Stimulated activated CD8-positive, alpha-beta memory T cell treated with anti-CD3 and anti-CD28 coated beads, Interleukin-2, amount 100 ng/mL, for 48 hours (primary cell): ENCODE measurements at regions not wholly inside any gene's neighbourhood (a gene's known extent, or its start where the extent isn't known, plus 50 kb on each side); places are given as distances from the start of the nearest gene placed in this dataset.

Experiments
- DNase-seq, 2 donors: peaks; one replicate each; pipeline ENCODE4 v3.0.0-alpha.2; 2020; ENCODE audit warnings: low read depth in 2 of 2

DNA sequence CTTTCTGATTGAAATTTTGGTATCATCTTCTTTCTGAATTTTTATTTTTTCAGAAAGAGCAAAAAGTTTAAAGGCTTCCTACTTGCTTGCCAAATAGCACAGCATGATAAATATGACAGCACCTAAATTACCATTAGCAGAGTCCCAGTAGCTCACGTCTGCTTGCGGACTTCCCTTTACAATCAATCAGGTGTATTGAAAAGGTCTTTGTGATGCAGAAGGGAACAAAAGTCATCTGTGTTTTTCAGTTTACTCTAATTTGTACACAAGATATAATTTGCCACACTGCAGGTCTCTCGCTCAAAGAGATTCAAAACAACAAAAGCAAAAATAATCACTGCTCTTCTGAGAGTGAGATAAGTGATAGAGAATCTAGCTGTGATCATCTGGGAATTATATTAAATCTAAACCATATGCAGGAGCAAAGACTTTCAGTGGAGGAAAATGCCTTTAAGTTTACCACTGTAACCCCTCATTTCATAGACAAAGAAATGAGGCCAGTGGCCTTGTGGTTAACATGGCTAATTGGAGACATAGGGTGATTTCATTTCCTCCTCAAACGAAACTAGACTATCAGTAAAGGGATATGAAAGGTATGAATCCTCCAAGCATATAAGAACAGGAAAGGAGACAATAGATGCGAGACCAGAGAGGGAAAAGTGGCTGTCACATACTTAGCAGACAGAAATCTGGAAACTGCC lies 240.8 kb upstream of the TMPO start:
- DNase-seq: no peak

DNA sequence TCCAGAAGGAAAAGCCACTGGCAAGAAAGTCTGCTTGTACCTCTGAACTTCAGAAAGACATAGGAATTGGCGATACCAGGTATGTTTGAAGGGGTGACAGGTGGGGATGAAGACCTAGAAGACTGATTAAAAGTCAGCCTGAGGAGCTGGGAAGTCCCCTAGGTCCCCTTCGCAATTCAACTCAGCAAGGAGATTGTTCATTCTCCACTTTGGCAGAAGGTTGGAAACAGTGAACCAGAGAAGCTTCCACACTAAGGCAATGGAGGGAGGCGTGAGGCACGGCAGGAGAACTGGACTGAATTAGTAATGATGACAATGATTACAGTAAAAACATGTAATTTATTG lies 240.3 kb upstream of the TMPO start:
- DNase-seq: no peak

DNA sequence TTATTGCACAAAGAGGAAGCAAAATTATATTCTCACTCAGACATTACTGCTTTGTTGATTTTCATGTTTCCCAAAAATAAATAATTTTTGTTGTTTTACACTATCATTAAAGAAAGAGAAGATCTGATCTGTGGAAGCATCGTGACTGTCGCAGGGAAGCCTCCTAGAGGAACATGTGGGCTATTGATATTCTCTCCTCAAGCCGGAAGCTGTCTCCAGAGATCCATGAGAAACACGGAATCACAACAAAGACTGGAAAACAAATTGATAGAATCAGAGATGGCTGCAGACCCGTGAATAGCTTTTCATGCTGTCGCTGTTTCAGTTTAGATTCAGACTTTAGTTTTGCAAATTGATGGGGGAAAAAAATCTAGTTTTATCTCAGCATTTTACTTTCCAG lies 235.2 kb upstream of the TMPO start:
- DNase-seq: no peak

DNA sequence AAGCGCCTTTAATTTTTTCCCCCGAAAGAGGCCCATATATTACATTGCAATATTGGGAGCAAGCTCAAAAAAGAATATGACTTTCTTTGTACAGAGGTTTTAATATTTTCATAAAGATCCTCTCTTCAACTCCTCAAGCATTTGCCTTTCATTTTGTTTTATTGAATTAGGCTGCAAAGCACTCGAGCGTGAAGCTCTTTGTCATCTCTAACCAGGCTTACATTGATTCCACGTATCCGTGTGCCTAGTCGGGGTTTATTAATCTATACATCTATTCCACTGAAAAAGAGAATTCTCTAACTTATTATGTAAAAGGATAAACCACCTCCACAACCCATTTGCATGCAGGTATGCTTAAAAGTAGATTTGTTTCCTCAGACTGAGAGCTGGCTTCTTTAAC lies 234.8 kb upstream of the TMPO start:
- DNase-seq: no peak

DNA sequence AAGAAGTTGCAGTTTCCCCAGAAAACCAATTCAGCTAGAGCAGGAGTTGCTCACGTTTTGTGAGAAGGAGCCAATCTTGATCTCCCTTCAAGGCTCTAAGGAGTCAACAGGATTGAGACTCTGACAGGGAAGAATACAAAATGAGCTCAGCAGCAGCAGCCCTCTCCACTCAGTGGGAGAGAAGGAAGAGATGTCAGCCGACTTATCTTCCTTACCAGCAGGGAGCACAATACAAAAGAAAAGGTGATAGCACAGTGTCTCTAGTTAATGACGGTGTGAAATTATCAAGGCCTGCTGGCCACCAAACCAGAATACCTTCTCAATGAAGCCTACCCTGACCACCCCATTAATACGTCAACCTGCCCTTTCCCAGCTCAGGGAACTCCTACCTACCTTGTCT lies 223.6 kb upstream of the TMPO start:
- no peak for DNase-seq

DNA sequence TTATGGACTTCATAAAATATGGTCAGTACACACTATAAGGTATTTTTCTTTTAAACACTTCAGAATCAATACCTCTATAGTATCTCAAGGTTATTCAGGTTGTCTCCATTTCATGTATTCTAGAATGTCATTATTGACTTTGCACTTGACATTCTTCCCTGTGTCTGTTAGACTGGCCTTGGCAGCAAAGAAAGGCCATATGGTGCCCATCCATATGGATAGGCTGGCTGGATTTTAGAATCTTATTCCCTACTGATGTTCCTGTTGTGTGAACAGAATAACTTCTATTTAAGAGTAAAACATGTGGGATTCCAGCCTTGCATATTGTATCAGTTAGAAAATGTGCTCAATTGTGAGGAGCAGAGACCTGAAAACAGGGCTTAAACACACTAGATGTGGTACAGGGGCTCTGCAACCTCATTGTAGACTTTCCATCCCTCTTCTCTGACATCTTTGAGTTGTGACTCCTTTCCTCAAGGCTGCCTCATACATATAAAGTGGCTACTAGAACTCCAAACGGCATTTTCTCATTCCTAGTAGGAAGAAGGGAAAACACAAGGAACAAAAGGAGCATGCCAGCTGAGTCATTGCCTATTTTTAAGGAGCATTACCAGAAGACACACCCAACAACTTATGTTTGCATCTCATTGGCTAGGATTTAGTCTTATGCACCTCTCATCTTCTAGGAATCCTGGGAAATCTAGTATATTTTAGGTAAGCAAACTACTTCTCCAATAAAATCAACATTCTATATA lies 221.2 kb upstream of the TMPO start:
- no peak for DNase-seq

DNA sequence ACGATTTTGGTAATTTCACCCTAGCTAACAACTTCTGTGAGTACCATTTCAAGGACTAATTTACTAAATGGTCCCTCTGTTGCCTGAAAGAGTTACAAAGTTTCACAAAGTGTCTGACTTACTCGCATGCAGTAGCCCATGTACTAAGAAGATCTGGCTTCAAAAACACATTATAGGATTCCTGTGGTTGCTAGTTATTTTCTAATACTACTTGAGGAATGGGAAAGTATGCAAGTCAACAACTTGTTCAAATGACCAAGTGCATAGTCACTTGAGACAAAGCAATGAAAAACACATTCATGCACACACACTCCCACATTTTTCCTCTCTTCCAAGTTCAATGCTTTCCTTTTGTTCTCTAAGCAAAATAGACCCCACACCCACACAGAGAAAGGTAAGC lies 219.7 kb upstream of the TMPO start:
- DNase-seq: no peak

DNA sequence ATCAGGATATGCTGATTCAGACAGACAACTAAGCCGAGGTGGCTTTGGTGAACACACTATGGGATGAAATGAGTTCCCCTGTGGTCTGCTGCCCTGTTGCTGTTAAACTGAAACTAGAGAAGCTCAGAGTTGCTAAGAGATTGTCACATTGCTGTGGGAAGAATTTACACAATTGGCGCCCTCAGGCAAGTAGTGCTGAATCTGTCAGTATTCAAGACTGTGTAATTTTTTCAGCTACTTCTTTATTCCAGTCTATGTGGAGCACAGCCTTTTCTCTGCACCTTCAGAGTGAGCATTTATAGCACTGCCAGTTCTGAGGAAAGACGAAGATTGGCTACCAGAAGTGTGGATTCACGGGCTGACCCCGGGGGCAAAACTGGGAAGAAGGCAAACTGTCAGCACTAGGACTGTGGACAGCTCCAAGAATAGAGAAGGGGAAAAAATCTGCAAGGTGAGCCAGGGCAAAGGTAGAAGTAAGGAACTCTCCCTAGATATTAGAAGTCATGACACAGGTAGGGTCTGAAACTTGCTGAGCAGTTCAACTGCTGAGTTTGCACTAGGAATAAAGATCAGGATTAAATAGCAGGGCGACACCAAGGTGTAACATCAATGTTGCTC lies 218.8 kb upstream of the TMPO start:
- DNase-seq: no peak

DNA sequence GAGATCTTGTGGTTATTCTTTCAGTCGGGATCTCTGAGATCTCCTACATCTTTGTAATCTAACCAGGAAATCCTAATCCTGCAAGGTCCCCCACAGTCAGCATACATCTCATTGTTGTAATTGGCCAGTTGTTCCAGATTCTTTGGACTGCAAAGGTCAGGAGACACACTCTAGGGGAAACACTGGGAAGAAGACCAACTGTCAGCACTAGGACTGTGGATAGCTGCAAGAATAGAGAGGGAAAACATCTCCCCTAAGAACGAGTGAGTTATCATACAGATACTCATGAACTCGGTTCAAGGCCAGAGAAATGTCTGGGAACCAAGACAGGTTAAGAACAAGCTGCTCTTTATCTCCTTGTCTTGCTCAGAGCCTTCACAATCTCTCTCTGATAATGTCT lies 217.9 kb upstream of the TMPO start:
- no peak for DNase-seq

DNA sequence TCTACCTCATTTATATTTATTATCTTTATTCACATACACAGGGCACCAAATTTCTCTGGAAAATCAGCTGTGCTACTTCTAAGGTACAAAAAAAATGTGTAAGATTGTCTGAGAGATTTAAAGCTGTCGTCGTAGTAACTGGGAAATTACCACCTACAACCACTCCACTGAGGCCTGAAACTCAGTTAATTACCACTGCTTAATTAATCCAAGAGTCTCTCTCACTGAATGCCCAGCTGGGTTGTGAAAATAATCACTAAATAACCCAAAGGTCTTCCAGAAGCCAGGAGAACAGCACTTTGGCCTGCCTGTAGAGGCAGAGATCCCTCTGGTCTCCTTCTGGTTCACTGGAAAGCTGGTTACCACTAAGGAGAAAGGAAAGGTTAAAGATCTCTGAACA lies 207.2 kb upstream of the TMPO start:
- DNase-seq: no peak

DNA sequence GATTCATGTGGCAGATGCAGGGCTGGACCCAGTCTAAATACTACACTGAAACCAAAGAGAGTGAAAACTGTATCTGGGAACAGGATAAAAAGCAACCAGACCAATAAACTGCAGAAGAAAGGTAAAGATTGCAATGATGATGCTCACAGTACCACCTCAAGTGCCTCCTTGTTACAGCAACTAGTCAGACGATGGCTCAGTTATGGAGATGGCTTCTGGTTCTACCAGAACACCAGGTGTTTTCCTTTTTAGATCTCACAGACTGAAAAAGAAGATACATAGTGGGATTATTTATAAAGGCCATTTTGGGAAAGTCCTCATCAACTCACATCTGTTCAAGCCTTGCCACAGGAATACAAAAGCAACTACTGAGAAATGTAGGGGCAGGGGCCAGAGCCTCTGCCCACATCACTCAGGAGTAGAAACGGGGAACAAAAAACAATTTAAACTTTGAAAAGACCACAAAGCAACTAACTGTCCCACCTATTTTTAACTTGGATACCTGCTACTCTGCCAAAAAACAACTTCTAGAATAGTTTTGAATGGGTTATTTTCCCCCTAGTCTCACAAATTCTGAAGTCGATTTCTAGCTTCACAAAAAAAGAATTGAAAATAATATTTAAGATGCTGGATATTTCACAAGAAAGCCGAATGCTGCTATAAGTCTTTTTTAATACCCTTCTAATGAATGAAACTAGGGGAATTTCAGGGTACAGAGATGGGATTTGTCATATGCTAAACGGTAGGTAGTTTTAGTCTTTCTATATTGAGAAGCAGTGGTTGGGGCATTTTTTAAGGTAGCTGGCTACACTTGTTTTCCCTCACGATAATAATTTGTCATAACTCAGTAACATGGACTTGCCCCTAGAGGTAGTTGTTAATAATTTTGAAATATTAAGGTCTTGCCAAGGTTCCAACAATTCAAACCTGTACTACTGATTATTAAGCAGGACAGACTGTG lies 197.2 kb upstream of the TMPO start:
- no peak for DNase-seq

DNA sequence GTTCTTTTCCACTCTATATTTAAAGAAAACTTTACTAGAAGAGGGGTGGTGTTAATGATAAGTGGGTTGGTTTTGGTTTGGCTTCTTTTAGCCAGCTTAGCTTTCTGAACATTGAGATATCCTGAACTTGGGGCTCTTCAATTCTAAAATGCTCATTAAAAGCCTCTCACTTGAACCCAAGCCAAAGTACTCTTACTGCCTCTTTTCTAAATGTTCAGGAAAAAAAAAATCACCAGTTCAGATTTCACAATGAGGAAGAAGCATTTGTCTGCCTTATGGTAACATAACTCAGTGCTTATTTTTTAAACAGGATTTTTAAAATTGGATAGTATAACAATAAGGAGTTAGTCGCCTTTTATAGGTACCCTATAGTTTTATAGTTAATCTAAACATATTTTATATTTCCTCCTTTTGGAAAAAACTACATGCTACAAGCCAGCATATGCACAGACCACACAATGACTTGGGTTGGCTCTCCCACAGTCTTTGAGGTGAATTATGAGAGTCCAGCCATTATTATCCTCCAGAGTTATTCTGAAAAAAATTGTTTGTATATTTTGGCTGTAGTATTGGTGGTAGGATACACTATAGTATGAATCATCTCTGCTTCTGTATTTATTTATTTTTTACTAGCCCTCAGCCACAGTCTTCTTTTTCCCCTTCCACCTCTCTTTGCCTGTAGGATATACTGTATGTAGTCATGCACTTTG lies 195.5 kb upstream of the TMPO start:
- no peak for DNase-seq

DNA sequence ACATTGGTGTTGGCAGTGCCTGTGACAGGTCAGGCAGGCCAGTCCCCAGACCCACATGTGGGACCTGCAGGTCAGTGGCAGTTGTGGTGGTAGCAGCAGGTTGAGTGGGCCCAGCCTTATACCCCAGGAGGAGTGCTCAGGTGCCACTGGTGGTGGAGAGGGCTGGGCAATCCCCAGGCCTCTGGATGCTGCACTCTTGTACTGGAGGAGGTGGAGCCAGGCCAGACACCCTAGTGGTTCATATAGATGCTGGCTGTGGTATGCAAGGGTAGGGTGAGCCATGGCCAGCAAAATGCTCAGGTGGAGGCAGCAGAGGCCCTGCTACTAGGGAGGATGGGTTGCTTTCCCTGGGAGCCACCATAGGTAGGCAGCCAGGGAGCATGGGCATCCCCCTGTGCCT lies 190.4 kb upstream of the TMPO start:
- DNase-seq: no peak

DNA sequence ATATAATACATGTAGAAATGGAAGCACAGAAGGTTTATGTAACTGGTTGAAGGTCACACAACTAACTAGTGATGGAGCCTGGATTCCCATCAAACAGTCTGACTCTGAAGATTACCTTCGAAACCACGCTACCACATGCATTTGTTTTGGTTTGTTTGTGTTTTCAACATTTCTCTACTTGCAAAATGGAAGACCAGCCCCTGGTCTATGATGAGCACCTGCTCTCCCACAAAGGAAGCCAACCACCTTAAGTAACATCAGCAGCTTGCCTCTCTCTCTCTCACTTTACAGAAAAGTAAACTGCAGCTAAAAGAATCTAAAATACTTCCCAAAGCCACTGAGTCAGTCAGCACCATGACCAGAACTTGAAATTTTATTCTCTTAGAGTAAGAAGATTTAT lies 186.9 kb upstream of the TMPO start:
- DNase-seq: no peak

DNA sequence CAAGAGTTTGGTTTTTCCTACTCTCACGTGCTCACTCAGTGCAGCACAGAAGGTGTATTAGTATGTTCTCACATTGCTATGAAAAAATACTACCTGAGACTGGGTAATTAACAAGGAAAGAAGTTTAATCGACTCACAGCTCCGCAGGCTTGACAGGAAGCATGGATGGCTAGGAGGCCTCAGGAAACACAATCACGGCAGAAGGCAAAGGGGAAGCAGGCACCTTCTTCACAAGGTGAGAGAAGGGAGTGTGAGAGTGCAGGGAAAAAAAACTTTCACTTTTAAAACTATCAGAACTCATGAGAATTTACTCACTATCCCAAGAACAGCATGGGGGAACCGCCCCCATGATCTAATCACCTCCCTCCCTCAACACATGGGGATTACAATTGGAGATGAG lies 185.8 kb upstream of the TMPO start:
- no peak for DNase-seq

DNA sequence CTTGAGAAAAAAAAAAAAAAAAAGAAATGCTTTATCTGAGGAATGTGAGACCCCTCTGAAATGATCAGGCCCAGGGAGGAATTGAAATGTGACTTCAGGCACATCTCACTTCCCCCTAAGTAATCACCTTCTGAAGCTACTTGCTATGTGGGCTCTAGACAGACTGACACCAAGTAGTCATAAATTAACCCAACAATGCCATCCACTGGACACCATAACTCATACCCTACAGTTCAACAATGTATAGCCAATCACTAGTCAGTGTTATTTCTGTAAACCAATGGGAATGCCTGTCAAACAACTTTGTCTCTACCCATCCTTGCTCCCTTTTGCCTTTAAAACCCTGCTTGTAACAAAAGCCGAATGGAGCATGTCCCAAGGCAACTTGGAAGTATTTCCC lies 182.7 kb upstream of the TMPO start:
- DNase-seq: no peak

DNA sequence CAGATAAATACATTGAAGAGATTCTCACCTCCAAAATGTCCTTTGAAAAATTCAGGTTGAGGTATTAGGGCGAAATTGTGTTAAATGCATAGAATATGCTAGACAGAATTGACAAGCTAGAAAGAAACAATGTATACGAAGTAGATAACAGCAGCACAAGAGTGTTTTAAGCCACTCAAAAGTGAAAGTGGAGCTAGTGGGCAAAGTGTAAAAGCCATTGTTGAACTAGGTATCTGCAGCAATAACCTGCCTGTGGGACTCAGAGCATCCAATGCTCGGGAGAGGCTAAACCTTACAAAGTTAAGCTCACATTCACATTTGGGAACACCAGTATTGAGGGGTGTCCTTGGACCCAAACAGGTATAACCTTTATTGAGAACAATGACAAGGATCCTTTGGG lies 180.6 kb upstream of the TMPO start:
- DNase-seq: no peak

DNA sequence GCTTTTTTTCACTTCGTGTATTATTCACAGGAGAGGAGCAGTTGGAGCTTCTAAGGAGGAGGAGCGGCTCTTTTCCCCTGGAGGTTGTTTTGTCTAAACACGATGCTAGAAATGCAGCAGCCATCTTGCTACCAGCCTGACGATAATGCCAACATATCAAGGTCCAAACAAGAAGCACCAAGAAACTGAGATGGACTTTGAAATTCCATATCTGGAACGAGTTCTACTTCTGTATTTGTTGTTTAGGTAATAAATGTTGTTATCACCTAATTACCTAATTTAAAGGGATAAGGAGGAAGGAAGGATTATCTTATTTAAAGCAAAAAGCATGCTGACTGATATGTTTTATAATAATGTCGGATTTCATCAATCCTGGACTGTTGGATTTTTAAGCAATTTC lies 174.4 kb upstream of the TMPO start:
- no peak for DNase-seq

DNA sequence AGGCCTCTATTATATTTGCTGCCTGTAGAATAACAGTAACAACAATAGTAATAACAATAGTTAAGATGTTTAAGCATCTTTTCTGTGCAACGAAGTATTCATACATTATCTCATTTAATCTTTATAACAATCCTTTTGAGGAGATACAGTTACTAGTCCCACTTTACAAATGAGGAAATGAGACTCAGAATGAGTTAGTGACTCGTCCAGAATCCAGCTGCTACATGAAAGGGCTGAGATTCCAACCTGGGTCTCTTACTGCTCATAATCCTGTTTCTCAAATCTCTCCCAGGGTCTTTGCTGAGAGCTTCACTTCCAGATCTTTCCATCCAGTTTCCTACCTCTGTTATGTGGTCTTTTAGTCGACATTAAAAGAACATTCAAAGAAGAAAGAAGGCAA lies 173.7 kb upstream of the TMPO start:
- no peak for DNase-seq

DNA sequence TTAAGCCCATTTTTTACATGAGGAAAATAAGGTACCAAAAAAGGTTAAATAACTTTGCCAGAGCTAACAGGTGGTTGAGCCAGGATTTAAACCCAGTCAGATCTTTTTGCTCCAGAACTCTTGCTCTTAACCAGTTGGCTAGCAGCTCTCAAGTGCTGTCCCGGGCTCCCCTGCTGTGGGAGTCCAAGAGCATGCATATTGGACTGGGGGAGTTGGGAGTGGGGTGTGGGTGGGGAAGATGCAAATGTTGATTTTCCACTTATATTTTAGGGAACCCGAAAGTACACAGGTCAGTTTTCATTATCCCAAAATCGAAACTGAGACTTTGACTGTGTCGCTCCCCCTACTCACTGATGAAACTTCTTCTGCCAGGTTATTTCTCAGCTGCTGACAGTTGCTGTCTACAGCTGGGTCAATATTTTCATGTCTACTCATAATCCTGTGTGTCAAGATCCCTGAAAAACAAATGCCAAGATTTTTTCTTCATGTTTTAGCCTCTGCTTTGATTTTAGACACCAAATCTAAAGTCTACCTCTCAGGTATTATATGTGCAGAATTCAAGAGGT lies 172.3 kb upstream of the TMPO start:
- DNase-seq: no peak
